CD14-positive monocyte (primary cell): ENCODE measurements at regions not wholly inside any gene's neighbourhood (a gene's known extent, or its start where the extent isn't known, plus 50 kb on each side); places are given as distances from the start of the nearest gene placed in this dataset.

Experiments used
- DNase-seq, 3 donors: peaks; one replicate each; pipeline ENCODE4 v3.0.0-alpha.2; 2011 to 2022
- H2AFZ ChIP-seq: 2 replicates; pipeline ENCODE4 v1.6.0; 2012; ENCODE audit warnings: mild to moderate bottlenecking, low read depth, low read length, inconsistent platforms; ENCODE audit not compliant: insufficient read depth, poor library complexity, severe bottlenecking
- H3K27ac ChIP-seq, 2 donors: 1 replicate in 1 of 2; 2 replicates in 1 of 2; pipeline ENCODE4 v1.5.1; 2012 to 2013; ENCODE audit warnings: low read length in 2 of 2, control low read depth in 1 of 2, inconsistent platforms in 1 of 2, low read depth in 1 of 2, mild to moderate bottlenecking in 1 of 2
- H3K27me3 ChIP-seq, 2 donors: one replicate each; pipeline versions ENCODE4 v1.6.0 to v1.6.1; 2011 to 2013; ENCODE audit warnings: low read length in 2 of 2; ENCODE audit not compliant: control insufficient read depth in 2 of 2, insufficient read depth in 2 of 2
- H3K36me3 ChIP-seq, 2 donors: replicated peaks in 1 of 2; 1 replicate in 1 of 2; 2 replicates in 1 of 2; pipeline versions ENCODE4 v1.5.1 to v1.6.1; 2012 to 2013; ENCODE audit warnings: low read length in 2 of 2, control low read depth in 1 of 2, inconsistent platforms in 1 of 2, mild to moderate bottlenecking in 1 of 2; ENCODE audit not compliant: insufficient read depth in 2 of 2, control insufficient read depth in 1 of 2
- H3K4me1 ChIP-seq, 2 donors: 1 replicate in 1 of 2; 2 replicates in 1 of 2; pipeline versions ENCODE4 v1.5.1 to v1.6.1; 2012 to 2013; ENCODE audit warnings: low read length in 2 of 2, control low read depth in 1 of 2, inconsistent platforms in 1 of 2, mild to moderate bottlenecking in 1 of 2, moderate library complexity in 1 of 2; ENCODE audit not compliant: insufficient read depth in 2 of 2, control insufficient read depth in 1 of 2
- H3K4me2 ChIP-seq: replicated peaks from 2 replicates; pipeline ENCODE3; 2012; ENCODE audit warnings: low read length, moderate library complexity, mild to moderate bottlenecking; ENCODE audit not compliant: poor library complexity, severe bottlenecking; ENCODE audit errors: extremely low read depth
- H3K4me3 ChIP-seq, 3 experiments: fragments of 200-600 bp in 1 of 3; sonication (generic) in 1 of 3; replicated peaks in 1 of 3; 1 replicate in 2 of 3; 2 replicates in 1 of 3; pipeline ENCODE4 v1.5.1; 2011 to 2013; ENCODE audit warnings: low read length in 3 of 3, mild to moderate bottlenecking in 3 of 3, control low read depth in 2 of 3, low read depth in 2 of 3, inconsistent platforms in 1 of 3, moderate library complexity in 1 of 3
- H3K79me2 ChIP-seq: 2 replicates; pipeline ENCODE4 v1.6.0; 2012; ENCODE audit warnings: mild to moderate bottlenecking, control low read depth, inconsistent platforms, low read length, moderate library complexity; ENCODE audit not compliant: insufficient read depth
- H3K9ac ChIP-seq: 2 replicates; pipeline ENCODE4 v1.6.0; 2017; ENCODE audit warnings: low read length, mild to moderate bottlenecking; ENCODE audit not compliant: insufficient read depth, poor library complexity, severe bottlenecking
- H3K9me3 ChIP-seq, 2 donors: replicated peaks in 1 of 2; 1 replicate in 1 of 2; 2 replicates in 1 of 2; pipeline versions ENCODE4 v1.5.1 to v1.6.1; 2012 to 2013; ENCODE audit warnings: low read length in 2 of 2, control low read depth in 1 of 2; ENCODE audit not compliant: control insufficient read depth in 1 of 2, insufficient read depth in 1 of 2
- H4K20me1 ChIP-seq: 2 replicates; pipeline ENCODE4 v1.6.0; 2012; ENCODE audit warnings: mild to moderate bottlenecking, low read length, control low read depth, moderate library complexity; ENCODE audit not compliant: insufficient read depth
- H3K27ac Mint-ChIP-seq, 7 donors: one replicate each; pipeline ENCODE4 v1.8.0; 2020; ENCODE audit warnings: mild to moderate bottlenecking in 7 of 7, mixed read lengths in 7 of 7, moderate library complexity in 6 of 7, inconsistent platforms in 2 of 7
- H3K27me3 Mint-ChIP-seq, 3 donors: one replicate each; pipeline ENCODE4 v1.8.0; 2021 to 2022; ENCODE audit warnings: low read depth in 3 of 3, mild to moderate bottlenecking in 3 of 3, mixed read lengths in 3 of 3, moderate library complexity in 3 of 3, inconsistent platforms in 1 of 3
- H3K36me3 Mint-ChIP-seq, 2 donors: one replicate each; pipeline ENCODE4 v1.8.0; 2020; ENCODE audit warnings: mixed read lengths in 2 of 2, inconsistent platforms in 1 of 2, mild to moderate bottlenecking in 1 of 2
- H3K4me1 Mint-ChIP-seq: one replicate; pipeline ENCODE4 v1.8.0; 2020; ENCODE audit warnings: mild to moderate bottlenecking, mixed read lengths
- H3K4me3 Mint-ChIP-seq, 2 donors: one replicate each; pipeline ENCODE4 v1.8.0; 2020; ENCODE audit warnings: mild to moderate bottlenecking in 2 of 2, mixed read lengths in 2 of 2, moderate library complexity in 1 of 2
- H3K9me3 Mint-ChIP-seq, 7 donors: one replicate each; pipeline ENCODE4 v1.8.0; 2020 to 2022; ENCODE audit warnings: mixed read lengths in 7 of 7, mild to moderate bottlenecking in 6 of 7, moderate library complexity in 6 of 7, inconsistent platforms in 2 of 7
- WGBS: methylation state at CpG from one replicate; pipeline ENCODE4 v1.1.5; 2013; ENCODE audit warnings: missing lambda C conversion rate; ENCODE audit not compliant: insufficient coverage; 5-methylcytosine and 5-hydroxymethylcytosine counted together
- intact Hi-C, 2 donors: fragments of 100-400 bp; cut with micrococcal nuclease; formaldehyde crosslinking; loops; one replicate each; pipeline versions ENCODE4 v1.15.0 to v1.15.1; 2023
- TF ChIP-seq, protein P1 (sequence below): fragments of 200-600 bp; IDR thresholded peaks from one replicate; pipeline ENCODE4 v1.8.0; 2022; ENCODE audit warnings: antibody characterized with exemption, mild to moderate bottlenecking

DNA sequence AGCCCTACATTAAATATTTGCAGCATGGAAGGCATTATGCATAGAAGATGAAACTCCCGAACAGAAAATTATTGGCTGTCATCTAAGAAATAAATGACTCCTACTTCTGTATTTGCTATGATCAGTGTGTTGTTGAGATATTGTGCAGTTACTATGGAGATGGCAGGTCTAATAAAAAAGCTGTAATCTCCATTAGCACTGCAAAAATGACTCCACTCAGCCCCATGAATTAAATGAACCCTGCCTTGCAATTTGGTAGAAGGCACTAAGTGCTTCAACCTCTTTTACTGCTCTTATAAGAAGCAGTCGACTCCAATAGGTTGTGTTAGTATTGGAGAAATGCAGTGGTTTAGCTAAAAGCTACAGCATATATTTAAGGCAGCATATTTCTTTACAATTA, 290.0 kb upstream of the PHYHIPL start:
- no peak for DNase-seq
- Histone ChIP-seq H3K9ac (no peak overlapping the region), H3K27me3 (no peaks in the 10 kb centered on the region), H3K36me3 (no peaks in the 10 kb centered on the region), H3K4me3 (no peak overlapping the region), H3K4me2 (no peak overlapping the region), H3K27ac (no peak overlapping the region), H4K20me1 (no peaks in the 10 kb centered on the region), H2AFZ (no peak overlapping the region), H3K4me1 (no peaks in the 10 kb centered on the region), H3K79me2 (no peaks in the 10 kb centered on the region), H3K9me3 (peaks cover 0 to 5% of the 10 kb centered on the region in 2 donors)
- intact Hi-C loops: no loop called here
- no CpG with 5 or more reads among the region's 2 CpGs for WGBS
- H3K9me3 Mint-ChIP-seq: peaks cover 0 to 8% (median 4%) of the 10 kb centered on the region in 7 donors
- H3K4me3 Mint-ChIP-seq: no peak overlapping the region
- TF ChIP-seq, protein P1, sequence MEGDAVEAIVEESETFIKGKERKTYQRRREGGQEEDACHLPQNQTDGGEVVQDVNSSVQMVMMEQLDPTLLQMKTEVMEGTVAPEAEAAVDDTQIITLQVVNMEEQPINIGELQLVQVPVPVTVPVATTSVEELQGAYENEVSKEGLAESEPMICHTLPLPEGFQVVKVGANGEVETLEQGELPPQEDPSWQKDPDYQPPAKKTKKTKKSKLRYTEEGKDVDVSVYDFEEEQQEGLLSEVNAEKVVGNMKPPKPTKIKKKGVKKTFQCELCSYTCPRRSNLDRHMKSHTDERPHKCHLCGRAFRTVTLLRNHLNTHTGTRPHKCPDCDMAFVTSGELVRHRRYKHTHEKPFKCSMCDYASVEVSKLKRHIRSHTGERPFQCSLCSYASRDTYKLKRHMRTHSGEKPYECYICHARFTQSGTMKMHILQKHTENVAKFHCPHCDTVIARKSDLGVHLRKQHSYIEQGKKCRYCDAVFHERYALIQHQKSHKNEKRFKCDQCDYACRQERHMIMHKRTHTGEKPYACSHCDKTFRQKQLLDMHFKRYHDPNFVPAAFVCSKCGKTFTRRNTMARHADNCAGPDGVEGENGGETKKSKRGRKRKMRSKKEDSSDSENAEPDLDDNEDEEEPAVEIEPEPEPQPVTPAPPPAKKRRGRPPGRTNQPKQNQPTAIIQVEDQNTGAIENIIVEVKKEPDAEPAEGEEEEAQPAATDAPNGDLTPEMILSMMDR: no peak
- H3K27ac Mint-ChIP-seq: no peak overlapping the region
- no peaks in the 10 kb centered on the region for H3K36me3 Mint-ChIP-seq
- H3K27me3 Mint-ChIP-seq: peaks cover 0 to 3% (median 0%) of the 10 kb centered on the region in 3 donors
- no peaks in the 10 kb centered on the region for H3K4me1 Mint-ChIP-seq

GRCh38 chr10:58887474-58887873, 289.0 kb upstream of the PHYHIPL start:
- no peak overlapping the region for H3K27ac ChIP-seq
- H3K4me3 ChIP-seq: no peak overlapping the region
- H3K4me1 Mint-ChIP-seq: no peaks in the 10 kb centered on the region
- no peaks in the 10 kb centered on the region for H3K4me1 ChIP-seq
- TF ChIP-seq, protein P1: no peak
- no peak for DNase-seq
- peaks cover 0 to 5% of the 10 kb centered on the region in 2 donors for H3K9me3 ChIP-seq
- no peak overlapping the region for H3K4me2 ChIP-seq
- H3K27me3 Mint-ChIP-seq: peaks cover 0 to 4% (median 0%) of the 10 kb centered on the region in 3 donors
- no peaks in the 10 kb centered on the region for H3K79me2 ChIP-seq
- peaks cover 0 to 5% (median 3%) of the 10 kb centered on the region in 7 donors for H3K9me3 Mint-ChIP-seq
- H3K36me3 Mint-ChIP-seq: no peaks in the 10 kb centered on the region
- intact Hi-C loops: no loop called here
- H4K20me1 ChIP-seq: no peaks in the 10 kb centered on the region
- H3K27ac Mint-ChIP-seq: no peak overlapping the region
- no peaks in the 10 kb centered on the region for H3K36me3 ChIP-seq
- H3K9ac ChIP-seq: no peak overlapping the region
- H2AFZ ChIP-seq: no peak overlapping the region
- H3K27me3 ChIP-seq: no peaks in the 10 kb centered on the region
- WGBS: 81% methylated on average over 2 of the region's 2 CpGs
- no peak overlapping the region for H3K4me3 Mint-ChIP-seq
